ENCODE measurements at regions not wholly inside any gene's neighbourhood (a gene's known extent, or its start where the extent isn't known, plus 50 kb on each side); places are given as distances from the start of the nearest gene placed in this dataset.

GRCh38 chr6:40916845-40917244, 122.2 kb downstream of the UNC5CL start:
- Histone ChIP-seq H3K4me2 (ENCODE audit: low read length) (no peak overlapping the region), H3K79me2 (ENCODE audit: insufficient read depth, low read length) (no peaks in the 10 kb centered on the region)

GRCh38 chr6:40915165-40915564, 123.9 kb downstream of the UNC5CL start:
- Histone ChIP-seq H3K27ac (ENCODE audit: low read depth, low read length, poor library complexity, severe bottlenecking) (no peak overlapping the region), H4K20me1 (ENCODE audit: insufficient read depth, low read length) (no peaks in the 10 kb centered on the region), H3K27me3 (ENCODE audit: insufficient read depth, low read length) (peaks cover 3% of the 10 kb centered on the region; the same call in 1 of the 2 replicates), H3K4me3 (ENCODE audit: low read depth, low read length, poor library complexity, severe bottlenecking) (no peak overlapping the region), H3K79me2 (ENCODE audit: insufficient read depth, low read length) (no peaks in the 10 kb centered on the region), H3K4me1 (ENCODE audit: insufficient read depth, low read length, severe bottlenecking) (peaks cover 3% of the 10 kb centered on the region), H3K4me2 (ENCODE audit: low read length) (no peak overlapping the region), H3K9ac (ENCODE audit: low read length) (no peak overlapping the region), H3K9me2 (ENCODE audit: low read depth, low read length) (no peaks in the 10 kb centered on the region), H3K36me3 (ENCODE audit: insufficient read depth, low read length) (no peaks in the 10 kb centered on the region), H2AFZ (ENCODE audit: low read length) (no peak overlapping the region), H3K9me3 (ENCODE audit: low read length) (no peaks in the 10 kb centered on the region), H3F3A (ENCODE audit: insufficient read depth, low read length) (no peaks in the 10 kb centered on the region)
- no peak for TF ChIP-seq EZH2 (IDR thresholded peaks at IDR 0.05; ENCODE audit: borderline replicate concordance, low read length)
- TF ChIP-seq, protein P1, sequence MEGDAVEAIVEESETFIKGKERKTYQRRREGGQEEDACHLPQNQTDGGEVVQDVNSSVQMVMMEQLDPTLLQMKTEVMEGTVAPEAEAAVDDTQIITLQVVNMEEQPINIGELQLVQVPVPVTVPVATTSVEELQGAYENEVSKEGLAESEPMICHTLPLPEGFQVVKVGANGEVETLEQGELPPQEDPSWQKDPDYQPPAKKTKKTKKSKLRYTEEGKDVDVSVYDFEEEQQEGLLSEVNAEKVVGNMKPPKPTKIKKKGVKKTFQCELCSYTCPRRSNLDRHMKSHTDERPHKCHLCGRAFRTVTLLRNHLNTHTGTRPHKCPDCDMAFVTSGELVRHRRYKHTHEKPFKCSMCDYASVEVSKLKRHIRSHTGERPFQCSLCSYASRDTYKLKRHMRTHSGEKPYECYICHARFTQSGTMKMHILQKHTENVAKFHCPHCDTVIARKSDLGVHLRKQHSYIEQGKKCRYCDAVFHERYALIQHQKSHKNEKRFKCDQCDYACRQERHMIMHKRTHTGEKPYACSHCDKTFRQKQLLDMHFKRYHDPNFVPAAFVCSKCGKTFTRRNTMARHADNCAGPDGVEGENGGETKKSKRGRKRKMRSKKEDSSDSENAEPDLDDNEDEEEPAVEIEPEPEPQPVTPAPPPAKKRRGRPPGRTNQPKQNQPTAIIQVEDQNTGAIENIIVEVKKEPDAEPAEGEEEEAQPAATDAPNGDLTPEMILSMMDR (IDR thresholded peaks at IDR 0.05; ENCODE audit: low read length): no peak

More at GRCh38 chr6:40916845-40917244, 122.2 kb downstream of the UNC5CL start:
- H3K4me3 ChIP-seq (ENCODE audit: low read depth, low read length, poor library complexity, severe bottlenecking): no peak overlapping the region
- no peak overlapping the region for H3K9ac ChIP-seq (ENCODE audit: low read length)
- no peaks in the 10 kb centered on the region for H3K9me3 ChIP-seq (ENCODE audit: low read length)
- TF ChIP-seq, protein P1 (IDR thresholded peaks at IDR 0.05; ENCODE audit: low read length): no peak
- no peak for TF ChIP-seq EZH2 (IDR thresholded peaks at IDR 0.05; ENCODE audit: borderline replicate concordance, low read length)
- no peak overlapping the region for H2AFZ ChIP-seq (ENCODE audit: low read length)
- no peaks in the 10 kb centered on the region for H4K20me1 ChIP-seq (ENCODE audit: insufficient read depth, low read length)
- H3K27ac ChIP-seq (ENCODE audit: low read depth, low read length, poor library complexity, severe bottlenecking): no peak overlapping the region
- H3K4me1 ChIP-seq (ENCODE audit: insufficient read depth, low read length, severe bottlenecking): peaks cover 3% of the 10 kb centered on the region
- no peaks in the 10 kb centered on the region for H3F3A ChIP-seq (ENCODE audit: insufficient read depth, low read length)
- no peaks in the 10 kb centered on the region for H3K9me2 ChIP-seq (ENCODE audit: low read depth, low read length)
- H3K27me3 ChIP-seq (ENCODE audit: insufficient read depth, low read length): no peaks in the 10 kb centered on the region
- H3K36me3 ChIP-seq (ENCODE audit: insufficient read depth, low read length): no peaks in the 10 kb centered on the region

DNA sequence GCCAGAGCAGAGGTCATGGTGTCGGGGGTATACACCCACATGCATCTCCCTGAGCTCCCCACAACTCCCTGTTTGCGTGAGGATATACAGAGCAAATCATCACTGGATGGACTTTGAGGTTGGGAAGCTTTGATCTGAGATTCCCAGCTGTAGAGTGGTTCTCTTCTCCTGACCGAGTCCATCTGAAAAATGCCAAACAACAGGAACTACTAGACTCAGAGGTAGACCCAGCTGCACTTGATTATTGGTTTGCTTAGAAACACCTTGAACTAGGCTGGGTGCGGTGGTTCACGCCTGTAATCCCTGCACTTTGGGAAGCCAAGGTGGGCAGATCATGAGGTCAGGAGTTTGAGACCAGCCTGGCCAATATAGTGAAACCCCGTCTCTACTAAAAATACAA, 125.0 kb downstream of the UNC5CL start:
- peaks cover 3% of the 10 kb centered on the region for H3K4me1 ChIP-seq (ENCODE audit: insufficient read depth, low read length, severe bottlenecking)
- no peaks in the 10 kb centered on the region for H3K79me2 ChIP-seq (ENCODE audit: insufficient read depth, low read length)
- no peak overlapping the region for H3K27ac ChIP-seq (ENCODE audit: low read depth, low read length, poor library complexity, severe bottlenecking)
- H3K27me3 ChIP-seq (ENCODE audit: insufficient read depth, low read length): peaks cover 3% of the 10 kb centered on the region; the same call in 1 of the 2 replicates
- no peaks in the 10 kb centered on the region for H3K9me2 ChIP-seq (ENCODE audit: low read depth, low read length)
- H3F3A ChIP-seq (ENCODE audit: insufficient read depth, low read length): no peaks in the 10 kb centered on the region
- H2AFZ ChIP-seq (ENCODE audit: low read length): no peak overlapping the region
- no peaks in the 10 kb centered on the region for H4K20me1 ChIP-seq (ENCODE audit: insufficient read depth, low read length)
- no peaks in the 10 kb centered on the region for H3K36me3 ChIP-seq (ENCODE audit: insufficient read depth, low read length)
- H3K9me3 ChIP-seq (ENCODE audit: low read length): no peaks in the 10 kb centered on the region
- TF ChIP-seq, protein P1 (IDR thresholded peaks at IDR 0.05; ENCODE audit: low read length): no peak
- no peak for TF ChIP-seq EZH2 (IDR thresholded peaks at IDR 0.05; ENCODE audit: borderline replicate concordance, low read length)
- H3K9ac ChIP-seq (ENCODE audit: low read length): no peak overlapping the region
- H3K4me3 ChIP-seq (ENCODE audit: low read depth, low read length, poor library complexity, severe bottlenecking): no peak overlapping the region
- no peak overlapping the region for H3K4me2 ChIP-seq (ENCODE audit: low read length)
